H9 (cell line): ENCODE measurements at regions not wholly inside any gene's neighbourhood (a gene's known extent, or its start where the extent isn't known, plus 50 kb on each side); places are given as distances from the start of the nearest gene placed in this dataset.

Experiments
- DNase-seq: peaks from one replicate; pipeline ENCODE4 v3.0.0-alpha.2; 2017
- H2AFZ ChIP-seq: one replicate; pipeline ENCODE4 v1.6.1; 2013; ENCODE audit warnings: mild to moderate bottlenecking, low read length, control low read depth, moderate library complexity
- H2AK5ac ChIP-seq: 2 replicates; pipeline ENCODE4 v1.6.1; 2013; ENCODE audit warnings: low read length, control low read depth, mixed read lengths; ENCODE audit not compliant: insufficient read length
- H2BK120ac ChIP-seq: one replicate; pipeline ENCODE4 v1.6.1; 2013; ENCODE audit warnings: low read depth, mild to moderate bottlenecking, low read length, control low read depth, inconsistent platforms; ENCODE audit not compliant: poor library complexity, severe bottlenecking
- H2BK12ac ChIP-seq: 2 replicates; pipeline ENCODE4 v1.6.1; 2013; ENCODE audit warnings: low read length, control low read depth, mixed read lengths, low read depth; ENCODE audit not compliant: insufficient read length
- H2BK15ac ChIP-seq: 2 replicates; pipeline ENCODE4 v1.6.1; 2013; ENCODE audit warnings: low read depth, low read length, control low read depth
- H2BK20ac ChIP-seq: one replicate; pipeline ENCODE4 v1.6.1; 2013; ENCODE audit warnings: low read depth, mild to moderate bottlenecking, low read length, control low read depth, inconsistent platforms; ENCODE audit not compliant: poor library complexity, severe bottlenecking
- H2BK5ac ChIP-seq: 2 replicates; pipeline ENCODE4 v1.6.1; 2013; ENCODE audit warnings: low read length, control low read depth, mixed read lengths; ENCODE audit not compliant: insufficient read length
- H3K14ac ChIP-seq: 2 replicates; pipeline ENCODE4 v1.6.1; 2013; ENCODE audit warnings: low read length, control low read depth; ENCODE audit not compliant: insufficient read depth
- H3K18ac ChIP-seq: 2 replicates; pipeline ENCODE4 v1.6.1; 2013; ENCODE audit warnings: low read depth, mild to moderate bottlenecking, mixed read lengths, low read length, control low read depth; ENCODE audit not compliant: insufficient read length
- H3K23ac ChIP-seq: 2 replicates; pipeline ENCODE4 v1.6.1; 2013; ENCODE audit warnings: low read length, control low read depth, mixed read lengths, low read depth; ENCODE audit not compliant: insufficient read length
- H3K23me2 ChIP-seq: 2 replicates; pipeline ENCODE4 v1.6.1; 2013; ENCODE audit warnings: low read depth, mild to moderate bottlenecking, mixed read lengths, low read length, control low read depth; ENCODE audit not compliant: insufficient read length, poor library complexity, severe bottlenecking
- H3K27ac ChIP-seq: 2 replicates; pipeline ENCODE4 v1.5.1; 2013; ENCODE audit warnings: low read length, control low read depth, mixed read lengths, low read depth; ENCODE audit not compliant: insufficient read length
- H3K27me3 ChIP-seq: 2 replicates; pipeline ENCODE4 v1.6.1; 2013; ENCODE audit warnings: low read length, control low read depth, inconsistent platforms; ENCODE audit not compliant: insufficient read depth
- H3K4ac ChIP-seq: 2 replicates; pipeline ENCODE4 v1.6.1; 2013; ENCODE audit warnings: low read depth, mild to moderate bottlenecking, control low read depth, inconsistent platforms, low read length, moderate library complexity
- H3K4me1 ChIP-seq: 2 replicates; pipeline ENCODE4 v1.6.1; 2013; ENCODE audit warnings: low read length, control low read depth, inconsistent platforms; ENCODE audit not compliant: insufficient read depth
- H3K4me2 ChIP-seq: 2 replicates; pipeline ENCODE4 v1.6.1; 2013; ENCODE audit warnings: low read length, control low read depth, mixed read lengths; ENCODE audit not compliant: insufficient read length, insufficient read depth
- H3K56ac ChIP-seq: 2 replicates; pipeline ENCODE4 v1.6.1; 2013; ENCODE audit warnings: low read depth, mild to moderate bottlenecking, mixed read lengths, low read length, control low read depth; ENCODE audit not compliant: insufficient read length
- H3K79me1 ChIP-seq: 2 replicates; pipeline ENCODE4 v1.6.1; 2013; ENCODE audit warnings: low read depth, mild to moderate bottlenecking, moderate library complexity, low read length, control low read depth, inconsistent platforms; ENCODE audit not compliant: insufficient read depth, poor library complexity, severe bottlenecking
- H3K79me2 ChIP-seq: 2 replicates; pipeline ENCODE4 v1.6.1; 2013; ENCODE audit warnings: low read length, control low read depth, inconsistent platforms; ENCODE audit not compliant: insufficient read depth
- H3K9ac ChIP-seq: 2 replicates; pipeline ENCODE4 v1.6.1; 2013; ENCODE audit warnings: low read length, control low read depth, mixed read lengths; ENCODE audit not compliant: insufficient read length; ENCODE audit errors: extremely low read depth
- H3K9me3 ChIP-seq: one replicate; pipeline ENCODE4 v1.6.1; 2013; ENCODE audit warnings: low read depth, low read length, inconsistent platforms; ENCODE audit not compliant: control insufficient read depth
- H3T11ph ChIP-seq: one replicate; pipeline ENCODE4 v1.6.1; 2013; ENCODE audit warnings: mild to moderate bottlenecking, low read length, control low read depth, inconsistent platforms
- H4K20me1 ChIP-seq: one replicate; pipeline ENCODE4 v1.6.1; 2013; ENCODE audit not compliant: control insufficient read depth, insufficient read length, insufficient read depth
- H4K5ac ChIP-seq: 2 replicates; pipeline ENCODE4 v1.6.1; 2013; ENCODE audit warnings: low read depth, mild to moderate bottlenecking, mixed read lengths, low read length, control low read depth; ENCODE audit not compliant: insufficient read length
- H4K8ac ChIP-seq: replicated peaks from 2 replicates; pipeline ENCODE4 v1.6.1; 2013; ENCODE audit warnings: low read length, control low read depth, mixed read lengths, low read depth; ENCODE audit not compliant: insufficient read length
- H4K91ac ChIP-seq: 2 replicates; pipeline ENCODE4 v1.6.1; 2013; ENCODE audit warnings: low read depth, mild to moderate bottlenecking, moderate library complexity, mixed read lengths, low read length, control low read depth; ENCODE audit not compliant: insufficient read length
- H3K27ac Mint-ChIP-seq, 3 experiments: 2 replicates in 2 of 3; 3 replicates in 1 of 3; pipeline ENCODE4 v1.8.0; 2020 to 2021; ENCODE audit warnings: mixed read lengths in 3 of 3, mild to moderate bottlenecking in 1 of 3, moderate library complexity in 1 of 3
- H3K27me3 Mint-ChIP-seq: 2 replicates; pipeline ENCODE4 v1.8.0; 2021; ENCODE audit warnings: low read depth, mild to moderate bottlenecking, moderate library complexity, mixed read lengths
- H3K36me3 Mint-ChIP-seq, 3 experiments: 2 replicates in 2 of 3; 3 replicates in 1 of 3; pipeline ENCODE4 v1.8.0; 2020 to 2021; ENCODE audit warnings: low read depth in 3 of 3, mixed read lengths in 3 of 3; ENCODE audit not compliant: insufficient read depth in 1 of 3
- H3K4me1 Mint-ChIP-seq, 2 experiments: 2 replicates each; pipeline ENCODE4 v1.8.0; 2020; ENCODE audit warnings: mixed read lengths in 2 of 2
- H3K4me3 Mint-ChIP-seq, 2 experiments: 2 replicates in 1 of 2; 3 replicates in 1 of 2; pipeline ENCODE4 v1.8.0; 2020 to 2021; ENCODE audit warnings: mild to moderate bottlenecking in 2 of 2, mixed read lengths in 2 of 2, moderate library complexity in 1 of 2
- H3K9me3 Mint-ChIP-seq, 2 experiments: 2 replicates in 1 of 2; 3 replicates in 1 of 2; pipeline ENCODE4 v1.8.0; 2020; ENCODE audit warnings: mild to moderate bottlenecking in 2 of 2, mixed read lengths in 2 of 2, moderate library complexity in 1 of 2
- CTCF ChIP-seq: fragments of 200-600 bp; sonication (generic); conservative IDR thresholded peaks from 3 replicates; pipeline ENCODE4 v1.8.0; 2021; ENCODE audit warnings: antibody characterized with exemption, mild to moderate bottlenecking

DNA sequence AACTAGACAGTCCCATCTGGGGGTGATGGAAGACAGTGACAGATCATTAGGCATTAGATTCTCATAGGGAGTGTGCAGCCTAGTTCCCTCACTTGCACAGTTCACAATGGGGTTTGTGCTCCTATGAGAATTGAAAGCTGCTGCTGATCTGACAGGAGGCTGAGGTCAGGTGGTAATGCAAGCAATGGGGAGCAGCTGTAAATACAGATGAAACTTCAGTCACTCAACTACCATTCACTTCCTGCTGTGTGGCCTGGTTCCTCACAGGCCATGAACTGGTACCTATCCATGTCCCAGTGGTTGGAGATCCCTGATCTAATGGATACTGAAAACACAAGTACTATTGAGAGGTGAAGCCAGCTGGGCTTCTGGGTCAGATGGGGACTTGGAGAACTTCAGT lies 72.5 kb downstream of the AGTR2 start:
- no peak overlapping the region for H3K56ac ChIP-seq
- no peak for DNase-seq
- no peak overlapping the region for H2BK120ac ChIP-seq
- H2BK15ac ChIP-seq = no peak overlapping the region
- peaks cover 13 to 24% (median 17%) of the 10 kb centered on the region in 3 experiments; a peak in 6 of 7 replicates for H3K36me3 Mint-ChIP-seq
- no peak overlapping the region for H3K4me3 Mint-ChIP-seq
- H2BK5ac ChIP-seq = no peak overlapping the region
- H2AFZ ChIP-seq = no peak overlapping the region
- H3K27ac Mint-ChIP-seq = no peak overlapping the region
- no peak overlapping the region for H2BK20ac ChIP-seq
- no peak overlapping the region for H3K4ac ChIP-seq
- no peaks in the 10 kb centered on the region for H4K20me1 ChIP-seq
- H2BK12ac ChIP-seq = no peak overlapping the region
- H3T11ph ChIP-seq = no peak overlapping the region
- no peaks in the 10 kb centered on the region for H3K23me2 ChIP-seq
- no peak overlapping the region for H3K4me2 ChIP-seq
- H3K23ac ChIP-seq = no peak overlapping the region
- no peak overlapping the region for H3K27ac ChIP-seq
- H4K91ac ChIP-seq = no peak overlapping the region
- no peak overlapping the region for H3K14ac ChIP-seq
- no peaks in the 10 kb centered on the region for H3K9me3 ChIP-seq
- no peak overlapping the region for H3K9ac ChIP-seq
- no peaks in the 10 kb centered on the region for H3K4me1 ChIP-seq
- H3K4me1 Mint-ChIP-seq = peaks cover 23 to 25% of the 10 kb centered on the region in 2 experiments
- no peaks in the 10 kb centered on the region for H3K79me1 ChIP-seq
- peaks cover 16 to 25% of the 10 kb centered on the region in 2 experiments for H3K9me3 Mint-ChIP-seq
- H4K5ac ChIP-seq = no peak overlapping the region
- H3K27me3 Mint-ChIP-seq = peaks cover 26% of the 10 kb centered on the region
- no peak for TF ChIP-seq CTCF
- no peaks in the 10 kb centered on the region for H3K79me2 ChIP-seq
- H2AK5ac ChIP-seq = no peak overlapping the region
- H3K27me3 ChIP-seq = no peaks in the 10 kb centered on the region
- no peak overlapping the region for H4K8ac ChIP-seq
- no peak overlapping the region for H3K18ac ChIP-seq
